HG03139 (cell line): ENCODE measurements at regions not wholly inside any gene's neighbourhood (a gene's known extent, or its start where the extent isn't known, plus 50 kb on each side); places are given as distances from the start of the nearest gene placed in this dataset.

ENCODE experiments used
- ATAC-seq: cut with Tn5 transposase; IDR thresholded peaks from one replicate; pipeline ENCODE4 v1.9.1; 2021; ENCODE audit not compliant: unreplicated experiment

DNA sequence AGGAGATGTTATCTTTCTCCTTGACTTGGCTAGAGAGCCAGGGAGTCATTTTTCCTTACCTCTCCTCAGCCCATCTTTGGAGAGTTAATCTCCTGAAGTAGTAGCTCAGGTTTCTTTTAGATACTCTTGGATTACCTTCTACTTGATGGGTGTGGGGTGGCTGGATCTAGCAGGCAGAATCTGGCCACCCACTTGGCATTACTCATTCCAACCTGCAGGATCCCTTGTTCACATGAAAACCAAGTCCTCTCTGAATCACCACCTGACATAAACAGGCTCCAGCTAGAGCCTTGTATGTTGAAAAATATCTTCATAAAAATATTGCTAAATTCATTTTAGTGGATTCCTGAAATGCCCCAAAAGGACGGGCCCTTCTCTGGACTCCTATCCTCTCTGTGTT is 250.6 kb upstream of the PLET1 start:
- no peak for ATAC-seq

DNA sequence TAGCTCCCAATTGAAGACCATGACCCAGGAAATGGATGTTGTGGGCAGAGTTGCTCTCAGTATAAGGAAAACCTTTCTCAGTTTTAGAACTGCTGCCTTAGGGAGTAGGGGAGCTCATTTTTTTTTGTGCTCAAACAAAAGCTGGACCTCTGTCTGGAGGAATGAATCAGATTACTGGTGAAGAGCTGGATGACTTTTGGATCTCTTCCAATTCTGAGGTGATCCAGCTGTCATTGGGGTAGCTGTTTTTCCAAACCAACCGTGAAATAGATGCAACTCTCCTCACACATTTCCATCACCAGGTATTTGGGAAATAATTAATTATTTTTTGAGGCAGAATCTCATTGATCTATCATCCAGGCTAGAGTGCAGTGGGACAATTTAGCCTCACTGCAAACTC is 251.3 kb upstream of the PLET1 start:
- ATAC-seq: no peak

GRCh38 chr11:112513417-112513816 is 252.8 kb upstream of the PLET1 start:
- no peak for ATAC-seq

DNA sequence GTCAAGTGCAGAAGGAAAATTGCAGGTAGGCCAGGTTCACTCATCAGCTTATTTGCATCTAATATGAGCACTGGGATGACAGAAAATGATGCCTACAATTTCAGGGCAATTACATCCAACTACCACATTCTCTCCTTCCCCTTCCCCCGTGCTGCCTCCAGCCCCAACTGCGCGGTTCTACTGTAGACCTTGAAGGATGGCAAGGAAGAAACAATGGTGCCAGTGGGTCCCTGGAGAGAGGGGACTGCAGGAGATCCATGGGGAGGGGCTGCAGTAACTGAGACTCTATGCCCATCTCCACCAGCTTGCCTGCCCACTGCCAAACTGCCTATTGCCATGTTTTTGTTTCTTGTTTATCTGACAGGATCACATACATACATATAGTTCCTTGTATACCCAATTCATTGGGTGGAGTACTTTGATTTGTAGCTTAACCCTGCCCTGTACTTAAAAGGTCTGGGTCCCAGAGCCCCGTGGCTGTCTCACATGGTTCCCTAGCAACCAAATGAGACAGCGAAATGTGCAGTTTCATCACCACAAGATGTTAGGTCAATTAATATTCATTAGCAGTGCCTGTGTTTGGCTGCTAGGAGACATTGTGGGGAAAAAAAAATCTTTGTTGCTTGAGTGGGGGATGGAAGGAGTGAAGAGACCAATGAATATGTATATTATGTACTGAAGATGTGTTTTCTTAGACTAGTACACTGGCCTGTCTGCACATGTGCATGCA is 253.5 kb upstream of the PLET1 start:
- no peak for ATAC-seq

GRCh38 chr11:112516261-112516660 is 255.6 kb upstream of the PLET1 start:
- ATAC-seq: no peak

DNA sequence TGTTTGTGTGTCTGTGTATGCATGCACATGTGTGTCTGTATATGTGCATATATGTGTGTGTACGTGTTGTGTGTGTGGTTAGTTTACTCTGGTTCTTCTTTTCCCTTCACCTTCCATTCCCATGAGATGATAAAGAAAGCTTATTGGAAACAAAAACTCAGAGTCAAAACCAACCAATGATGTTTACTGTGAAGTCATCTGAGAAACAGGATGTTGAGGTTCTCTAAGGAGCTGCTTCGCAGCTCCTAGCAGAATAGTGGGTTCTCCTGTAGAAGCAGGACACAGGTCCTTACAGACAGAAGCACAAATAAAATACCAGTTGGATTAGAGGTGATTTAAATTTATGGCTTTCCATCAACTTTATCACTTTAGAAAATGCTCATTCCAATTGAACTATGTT is 256.1 kb upstream of the PLET1 start:
- ATAC-seq: no peak

DNA sequence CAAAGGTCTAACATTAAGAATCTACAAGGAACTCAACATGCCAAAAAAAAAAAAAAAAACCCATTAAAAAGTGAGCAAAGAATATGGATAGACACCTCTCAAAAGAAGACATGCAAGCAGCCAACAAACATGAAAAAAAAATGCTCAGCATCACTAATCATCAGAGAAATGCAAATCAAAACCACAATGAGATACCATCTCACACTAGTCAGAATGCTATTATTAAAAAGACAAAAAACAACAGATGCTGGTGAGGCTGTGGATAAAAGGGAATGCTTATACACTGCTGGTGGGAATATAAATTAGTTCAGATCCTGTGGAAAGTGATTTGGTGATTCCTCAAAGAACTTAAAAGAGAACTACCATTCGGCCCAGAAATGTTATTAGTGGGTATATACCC is 257.7 kb upstream of the PLET1 start:
- no peak for ATAC-seq

DNA sequence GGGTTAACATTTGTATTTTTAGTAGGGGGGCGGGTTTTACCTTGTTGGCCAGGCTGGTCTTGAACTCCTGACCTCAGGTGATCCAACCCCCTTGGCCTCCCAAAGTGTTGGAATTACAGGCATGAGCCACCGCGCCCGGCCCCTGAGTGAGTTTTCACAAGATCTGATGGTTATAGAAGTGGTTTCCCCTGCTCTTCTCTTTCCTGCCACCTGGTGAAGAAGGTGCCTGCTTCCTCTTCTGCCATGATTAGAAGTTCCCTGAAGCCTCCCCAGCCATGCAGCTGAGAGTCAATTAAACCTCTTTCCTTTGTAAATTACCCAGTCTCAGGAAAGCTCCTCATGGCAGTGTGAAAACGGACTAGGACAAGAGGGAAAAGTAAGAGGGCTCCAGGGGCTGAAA is 259.1 kb upstream of the PLET1 start:
- no peak for ATAC-seq

GRCh38 chr11:112520354-112520753 is 259.7 kb upstream of the PLET1 start:
- ATAC-seq: no peak

DNA sequence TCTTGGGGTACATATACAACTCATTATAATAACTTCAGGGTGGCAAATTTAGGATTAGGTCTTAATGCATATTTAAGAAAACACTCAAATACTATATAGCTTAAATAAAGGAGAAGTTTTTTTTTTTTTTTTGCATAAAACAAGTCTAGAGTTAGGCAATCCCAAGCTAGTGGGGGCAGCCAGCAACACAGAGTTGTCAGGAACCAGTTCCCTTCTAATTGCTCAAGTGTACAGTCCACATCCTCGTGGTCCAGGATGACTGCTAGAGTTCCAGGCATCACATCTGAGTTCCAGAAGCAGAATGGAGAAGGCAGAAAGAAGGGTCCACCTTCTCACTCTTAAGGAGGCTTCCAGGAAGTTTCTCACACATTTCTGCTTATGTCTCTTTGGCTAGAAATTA is 261.9 kb upstream of the PLET1 start:
- no peak for ATAC-seq

- ATAC-seq: no peak
Observed at GRCh38 chr11:112523031-112523430, 262.4 kb upstream of the PLET1 start.

GRCh38 chr11:112523477-112523876 is 262.8 kb upstream of the PLET1 start:
- ATAC-seq: no peak

DNA sequence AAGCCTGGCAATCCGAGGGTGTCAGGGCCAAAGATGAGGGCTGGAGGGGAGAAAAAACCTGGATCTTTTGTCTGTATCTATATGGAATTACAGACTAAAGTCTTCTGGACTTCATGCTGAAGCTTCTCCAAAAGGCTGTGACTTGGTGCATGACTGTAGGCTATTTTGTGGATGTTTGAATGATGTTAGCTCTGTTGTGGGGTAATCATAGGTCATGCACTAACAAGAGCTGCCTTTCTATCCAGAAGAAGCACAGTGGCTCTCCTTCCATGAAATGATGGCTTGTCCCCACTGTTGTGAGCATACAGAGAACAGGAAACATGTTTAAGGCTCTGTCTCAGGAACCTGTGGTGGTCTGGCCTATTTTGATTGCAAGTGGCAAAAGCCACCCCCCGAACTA is 263.3 kb upstream of the PLET1 start:
- ATAC-seq: no peak

GRCh38 chr11:112524798-112525197 is 264.1 kb upstream of the PLET1 start:
- no peak for ATAC-seq

- no peak for ATAC-seq
Observed at GRCh38 chr11:112525270-112525669, 264.6 kb upstream of the PLET1 start.

DNA sequence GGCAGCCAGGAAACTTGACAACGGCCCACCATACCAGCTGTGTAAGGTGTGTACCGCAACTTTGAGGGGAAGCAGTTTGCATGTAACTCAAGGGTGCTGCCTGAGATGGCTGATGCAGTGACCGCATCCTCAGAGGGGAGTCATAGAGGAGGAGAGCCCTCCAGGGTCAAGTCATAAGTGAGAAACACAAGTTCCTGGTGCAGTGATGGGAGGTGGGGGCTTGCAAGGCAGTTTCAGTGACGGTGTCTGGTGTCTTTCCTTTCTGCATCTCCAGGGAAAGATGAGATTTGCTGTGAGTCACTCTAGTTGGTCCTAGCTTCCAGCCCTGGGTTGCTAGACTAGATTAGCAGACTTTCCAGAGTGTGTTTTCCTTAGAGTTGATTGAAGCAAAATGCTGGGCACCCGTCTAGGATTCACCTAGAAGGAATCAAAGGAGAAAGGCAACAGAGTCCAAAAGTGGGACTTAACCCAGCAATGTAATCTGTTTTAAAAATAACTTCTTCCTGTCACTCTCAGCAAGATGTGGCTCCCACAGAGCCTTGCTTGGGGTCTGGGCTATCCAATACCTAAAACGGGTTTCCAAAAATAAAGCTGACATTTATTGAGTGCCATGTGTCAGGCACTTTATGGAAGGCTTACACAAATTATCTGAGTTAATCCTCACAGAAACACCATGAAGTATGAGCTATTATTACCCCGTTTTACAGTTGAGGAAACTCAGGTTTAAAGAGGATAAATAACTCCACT is 265.4 kb upstream of the PLET1 start:
- ATAC-seq: no peak

DNA sequence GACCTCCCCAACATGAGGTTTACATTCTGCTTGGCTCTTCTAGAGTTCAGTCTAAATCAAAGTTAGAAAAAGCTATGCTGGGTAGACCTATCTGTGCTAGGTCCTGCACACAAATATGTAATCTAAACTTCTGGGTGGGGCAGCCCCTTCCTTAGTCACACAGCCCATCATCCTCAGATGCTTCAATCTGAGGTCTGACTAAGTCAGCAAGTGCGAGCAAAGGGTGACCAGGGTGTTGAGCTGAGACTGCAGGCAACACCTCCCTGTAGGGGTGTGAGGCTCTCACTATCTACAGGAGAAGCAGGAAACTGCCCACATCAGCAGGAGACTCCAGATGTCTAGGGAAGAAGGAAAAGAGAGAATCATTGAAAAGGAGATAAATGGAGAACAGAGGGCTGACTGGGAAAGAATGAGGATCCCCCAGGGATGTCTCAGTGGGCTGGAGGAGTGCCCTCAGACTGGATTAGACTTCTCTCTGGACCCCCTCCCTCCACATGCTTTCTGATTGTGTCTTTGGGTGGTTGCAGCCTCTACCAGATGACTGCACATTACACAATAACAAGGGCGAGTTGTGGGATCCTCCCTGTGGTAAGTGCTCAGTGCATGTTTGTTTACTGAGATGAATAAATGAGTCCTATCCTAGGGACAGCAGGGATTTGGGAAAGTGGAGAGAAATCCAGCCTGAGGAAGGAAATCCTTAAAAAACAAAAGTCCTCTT is 266.2 kb upstream of the PLET1 start:
- ATAC-seq: no peak

DNA sequence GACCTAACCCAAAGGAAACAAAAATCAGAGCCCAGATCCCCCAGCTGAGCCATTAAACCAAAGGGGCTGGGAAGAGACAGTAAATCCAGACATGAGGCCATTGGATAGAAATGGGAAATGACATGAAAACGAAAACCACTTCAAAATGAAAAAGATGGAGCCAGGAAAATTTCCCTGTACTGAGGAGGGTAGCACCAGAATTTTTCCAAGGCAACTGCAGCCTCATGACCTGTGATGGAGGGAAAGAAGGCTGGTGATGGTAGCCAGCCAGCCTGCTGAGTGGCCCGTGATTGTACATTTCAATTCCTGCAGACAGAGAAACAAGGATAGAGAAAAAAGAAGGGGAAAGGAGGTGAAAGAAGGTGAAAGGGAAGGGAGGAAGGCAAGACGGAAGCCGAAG is 268.4 kb upstream of the PLET1 start:
- no peak for ATAC-seq

DNA sequence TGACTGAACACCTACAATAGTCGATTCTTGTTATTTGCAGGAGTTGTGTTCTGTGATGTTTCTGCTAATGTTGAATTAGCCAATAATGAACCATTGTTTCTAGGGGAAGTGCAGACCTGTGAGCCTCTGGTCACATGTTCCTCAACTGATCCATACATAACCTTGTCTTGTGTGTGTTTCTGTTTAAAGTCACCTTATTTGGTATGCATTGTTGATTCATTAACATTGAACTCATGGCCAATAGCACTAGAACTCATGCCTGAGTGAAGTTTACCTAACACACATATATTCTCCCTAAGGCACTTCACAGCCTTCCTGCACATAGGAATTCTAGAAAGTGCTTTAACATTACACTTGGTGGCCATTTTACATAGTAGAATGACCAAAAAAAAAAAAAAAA is 271.8 kb upstream of the PLET1 start:
- ATAC-seq: no peak

DNA sequence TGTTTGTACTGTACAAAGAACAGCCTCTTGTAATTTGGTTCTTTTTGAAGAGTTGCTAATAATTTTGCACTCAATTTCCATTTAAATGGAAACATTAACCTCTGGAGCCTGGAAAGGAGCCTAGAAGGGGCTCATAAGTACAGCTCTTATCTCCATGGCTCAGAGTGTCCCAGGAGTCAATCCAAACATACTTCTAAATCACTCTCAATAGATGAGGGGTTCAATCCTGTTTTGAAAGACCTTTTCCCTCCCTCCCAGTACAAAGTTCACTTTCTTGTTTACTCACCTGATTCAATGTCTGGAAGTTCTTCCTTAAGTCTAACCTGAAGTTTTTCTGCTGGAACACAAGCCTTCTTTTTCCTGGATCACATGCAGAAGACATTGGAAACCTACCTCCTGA is 273.0 kb upstream of the PLET1 start:
- no peak for ATAC-seq

DNA sequence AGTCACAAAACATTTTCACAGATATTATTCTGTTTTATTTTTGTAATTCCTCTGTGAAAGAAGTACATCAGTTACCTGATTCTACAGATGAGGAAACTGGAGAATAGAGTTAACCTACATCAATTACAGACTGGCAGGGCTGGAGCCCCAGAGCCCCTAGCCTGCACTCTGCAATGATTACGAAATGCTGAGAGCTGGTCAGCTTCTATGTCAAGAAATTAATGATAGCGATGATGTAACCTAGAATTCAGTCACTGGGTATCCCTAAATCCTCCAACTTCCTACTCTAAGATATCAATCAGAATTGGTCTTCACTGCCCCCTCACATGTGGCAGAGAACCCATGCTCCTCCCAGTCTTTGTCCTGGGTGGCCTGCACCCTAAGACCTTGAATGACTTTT is 273.5 kb upstream of the PLET1 start:
- no peak for ATAC-seq

- ATAC-seq: no peak
Observed at GRCh38 chr11:112537026-112537425, 276.4 kb upstream of the PLET1 start.
